ENCODE measurements at regions not wholly inside any gene's neighbourhood (a gene's known extent, or its start where the extent isn't known, plus 50 kb on each side); places are given as distances from the start of the nearest gene placed in this dataset.

GRCh38 chr5:13511442-13511841 lies 433.0 kb downstream of the DNAH5 start:
- no peak overlapping the region for H3K4me2 ChIP-seq (ENCODE audit: low read length)
- H3K9ac ChIP-seq (ENCODE audit: low read length), result no peak overlapping the region
- H3K27me3 ChIP-seq (ENCODE audit: insufficient read depth, low read length), result no peaks in the 10 kb centered on the region
- H3K4me1 ChIP-seq (ENCODE audit: control insufficient read depth in 1 of 2, insufficient read depth in 2 of 2, low read length in 2 of 2), result no peaks in the 10 kb centered on the region
- DNase-seq (ENCODE audit: low read depth, low spot score) (no peak), ATAC-seq (no peak)
- no peak overlapping the region for H3K27ac ChIP-seq (ENCODE audit: low read depth, low read length)
- H3K9me3 ChIP-seq (ENCODE audit: control insufficient read depth in 1 of 2, insufficient read depth in 1 of 2, low read depth in 1 of 2, low read length in 2 of 2), result peaks cover 11 to 31% of the 10 kb centered on the region in 2 experiments; a peak in 2 of 4 replicates
- TF ChIP-seq YY1 (IDR thresholded peaks at IDR 0.05; ENCODE audit: extremely low read depth, insufficient replicate concordance, low read depth, low read length) (no peak), ELF1 (IDR thresholded peaks at IDR 0.05; ENCODE audit: borderline replicate concordance, low read depth) (no peak), CTCF (IDR thresholded peaks at IDR 0.05 in 2 of 3, conservative IDR thresholded peaks at IDR 0.05 in 1 of 3; ENCODE audit: borderline replicate concordance in 1 of 3, insufficient read depth in 1 of 3, low read depth in 2 of 3, low read length in 2 of 3) (no peak), TCF7L2 (IDR thresholded peaks at IDR 0.05; ENCODE audit: borderline replicate concordance, extremely low read depth, insufficient read depth, insufficient read length) (no peak), SP1 (IDR thresholded peaks at IDR 0.05; ENCODE audit: low read depth) (no peak), EGR1 (IDR thresholded peaks at IDR 0.05; ENCODE audit: low read depth) (no peak), POLR2A (IDR thresholded peaks at IDR 0.05; ENCODE audit: borderline replicate concordance, extremely low read depth, insufficient read depth, insufficient read length) (no peak), JUND (IDR thresholded peaks at IDR 0.05) (no peak), REST (IDR thresholded peaks at IDR 0.05; ENCODE audit: low read depth) (no peak)
- RAD21 ChIA-PET (ENCODE audit: low non-redundant PET in 1 of 2, low total read pairs in 2 of 2, uncharacterized antibody in 2 of 2, unreplicated experiment in 2 of 2), result no interaction called here
- intact Hi-C loops (cut with micrococcal nuclease), result no loop called here
- POLR2A ChIA-PET, result no interaction called here
- H3K36me3 ChIP-seq (ENCODE audit: control insufficient read depth in 1 of 2, insufficient read depth in 2 of 2, low read length in 2 of 2), result no peaks in the 10 kb centered on the region
- BruUV-seq (replicated peaks), result no TSS peak
- no peaks in the 10 kb centered on the region for H4K20me1 ChIP-seq (ENCODE audit: insufficient read depth)
- CTCF ChIA-PET, result no interaction called here
- H3K4me3 ChIP-seq (replicated peaks in 1 of 2; ENCODE audit: low read depth in 1 of 2, low read length in 2 of 2), result no peak overlapping the region
- H3K9me2 ChIP-seq (ENCODE audit: insufficient read depth), result no peaks in the 10 kb centered on the region
- H2AFZ ChIP-seq (ENCODE audit: low read depth, low read length, poor library complexity, severe bottlenecking), result no peak overlapping the region
- no peaks in the 10 kb centered on the region for H3K79me2 ChIP-seq (ENCODE audit: insufficient read depth, low read length)

All from HCT116 (cell line).